Jurkat, Clone E6-1 (cell line): ENCODE measurements at regions not wholly inside any gene's neighbourhood (a gene's known extent, or its start where the extent isn't known, plus 50 kb on each side); places are given as distances from the start of the nearest gene placed in this dataset.

Experiments used
- DNase-seq: peaks from one replicate; pipeline ENCODE4 v3.0.0-alpha.2; 2011; ENCODE audit warnings: low read depth, low spot score
- H3K4me3 ChIP-seq: 2 replicates; pipeline ENCODE4 v1.5.1; 2011; ENCODE audit warnings: mild to moderate bottlenecking, low read length, control low read depth, moderate library complexity

GRCh38 chr18:40860189-40860588 is 1094.8 kb upstream of the PIK3C3 start:
- DNase-seq: no peak
- H3K4me3 ChIP-seq: no peak overlapping the region

- no peak for DNase-seq
- no peak overlapping the region for H3K4me3 ChIP-seq
Measured at GRCh38 chr18:40855661-40856060, 1099.4 kb upstream of the PIK3C3 start.

- no peak for DNase-seq
- H3K4me3 ChIP-seq: no peak overlapping the region
Measured at GRCh38 chr18:40852406-40852805, 1102.6 kb upstream of the PIK3C3 start.

GRCh38 chr18:40851014-40851429 is 1104.0 kb upstream of the PIK3C3 start:
- H3K4me3 ChIP-seq: no peak overlapping the region
- no peak for DNase-seq

- H3K4me3 ChIP-seq: no peak overlapping the region
- DNase-seq: no peak
Measured at GRCh38 chr18:40849886-40850285, 1105.1 kb upstream of the PIK3C3 start.

GRCh38 chr18:40841467-40841866 is 1113.6 kb upstream of the PIK3C3 start:
- no peak overlapping the region for H3K4me3 ChIP-seq
- DNase-seq: no peak

GRCh38 chr18:40841063-40841462 is 1114.0 kb upstream of the PIK3C3 start:
- H3K4me3 ChIP-seq: no peak overlapping the region
- DNase-seq: no peak

- no peak overlapping the region for H3K4me3 ChIP-seq
- no peak for DNase-seq
Measured at GRCh38 chr18:40832362-40832761, 1122.7 kb upstream of the PIK3C3 start.

GRCh38 chr18:40824291-40824690 is 1130.7 kb upstream of the PIK3C3 start:
- H3K4me3 ChIP-seq: no peak overlapping the region
- no peak for DNase-seq

GRCh38 chr18:40821596-40822243 is 1133.3 kb upstream of the PIK3C3 start:
- no peak overlapping the region for H3K4me3 ChIP-seq
- DNase-seq: no peak

- H3K4me3 ChIP-seq: no peak overlapping the region
- no peak for DNase-seq
Measured at GRCh38 chr18:40812981-40813515, 1142.0 kb upstream of the PIK3C3 start.

GRCh38 chr18:40810372-40810771 is 1144.7 kb upstream of the PIK3C3 start:
- no peak for DNase-seq
- no peak overlapping the region for H3K4me3 ChIP-seq

GRCh38 chr18:40789286-40789685 is 1165.7 kb upstream of the PIK3C3 start:
- DNase-seq: no peak
- no peak overlapping the region for H3K4me3 ChIP-seq

- no peak for DNase-seq
- H3K4me3 ChIP-seq: no peak overlapping the region
Measured at GRCh38 chr18:40782453-40783130, 1172.4 kb upstream of the PIK3C3 start.

- H3K4me3 ChIP-seq: no peak overlapping the region
- no peak for DNase-seq
Measured at GRCh38 chr18:40769786-40770185, 1185.2 kb upstream of the PIK3C3 start.

GRCh38 chr18:40760251-40760650 is 1194.8 kb upstream of the PIK3C3 start:
- no peak for DNase-seq
- no peak overlapping the region for H3K4me3 ChIP-seq

GRCh38 chr18:40754477-40754876 is 1200.6 kb upstream of the PIK3C3 start:
- H3K4me3 ChIP-seq: no peak overlapping the region
- DNase-seq: no peak

- no peak overlapping the region for H3K4me3 ChIP-seq
- no peak for DNase-seq
Measured at GRCh38 chr18:40752316-40752715, 1202.7 kb upstream of the PIK3C3 start.

- H3K4me3 ChIP-seq: no peak overlapping the region
- no peak for DNase-seq
Measured at GRCh38 chr18:40751186-40751585, 1203.8 kb upstream of the PIK3C3 start.

- no peak overlapping the region for H3K4me3 ChIP-seq
- no peak for DNase-seq
Measured at GRCh38 chr18:40739029-40739428, 1216.0 kb upstream of the PIK3C3 start.
